Neural progenitor cell (in vitro differentiated cells): ENCODE measurements at regions not wholly inside any gene's neighbourhood (a gene's known extent, or its start where the extent isn't known, plus 50 kb on each side); places are given as distances from the start of the nearest gene placed in this dataset.

Experiments used
- CTCF ChIP-seq: fragments of 200-600 bp; sonication (generic); IDR thresholded peaks from 2 replicates; pipeline ENCODE4 v1.5.1; 2017; ENCODE audit warnings: antibody characterized with exemption, mild to moderate bottlenecking
- EZH2 ChIP-seq: fragments of 200-600 bp; sonication (generic); IDR thresholded peaks from 2 replicates; pipeline ENCODE4 v1.6.1; 2017; ENCODE audit warnings: antibody characterized with exemption, mild to moderate bottlenecking, moderate library complexity
- EZH2phosphoT487 ChIP-seq: fragments of 200-600 bp; sonication (generic); IDR thresholded peaks from 2 replicates; pipeline ENCODE4 v1.6.1; 2017; ENCODE audit warnings: antibody characterized with exemption

- TF ChIP-seq CTCF (no peak), EZH2 (no peak), EZH2phosphoT487 (no peak)
Observed at GRCh38 chr6:85002847-85003246, 238.4 kb upstream of the TBX18 start.
